Esophagus squamous epithelium (tissue), 4 donors: ENCODE measurements at regions not wholly inside any gene's neighbourhood (a gene's known extent, or its start where the extent isn't known, plus 50 kb on each side); places are given as distances from the start of the nearest gene placed in this dataset.

Source experiments
- CTCF ChIP-seq, 6 experiments: fragments of 450-650 bp in 4 of 6; fragments of 200-600 bp in 2 of 6; sonication (generic) in 2 of 6; IDR thresholded peaks; one replicate each; pipeline ENCODE4 v1.5.1; 2016 to 2019; ENCODE audit warnings: antibody characterized with exemption in 6 of 6, mild to moderate bottlenecking in 4 of 6, moderate library complexity in 4 of 6
- POLR2A ChIP-seq, 4 donors: fragments of 450-650 bp; IDR thresholded peaks; one replicate each; pipeline ENCODE4 v1.6.1; 2017; ENCODE audit warnings: antibody characterized with exemption in 4 of 4, mild to moderate bottlenecking in 4 of 4, moderate library complexity in 3 of 4

GRCh38 chr4:56149591-56149990, 200.8 kb downstream of the CEP135 start:
- no peak for TF ChIP-seq CTCF (IDR thresholded peaks at IDR 0.05)
- TF ChIP-seq POLR2A (IDR thresholded peaks at IDR 0.05) = no peak
